GM12891 (cell line): ENCODE measurements at regions not wholly inside any gene's neighbourhood (a gene's known extent, or its start where the extent isn't known, plus 50 kb on each side); places are given as distances from the start of the nearest gene placed in this dataset.

Source experiments
- DNase-seq: peaks from one replicate; pipeline ENCODE4 v3.0.0; 2011; ENCODE audit warnings: low spot score; ENCODE audit not compliant: insufficient read length
- FAIRE-seq: peaks from 2 replicates; lab custom pipeline; 2011; peaks lifted over from hg19 to GRCh38; lab: Jason Lieb, UNC
- PAX5 ChIP-seq: IDR thresholded peaks from 2 replicates; pipeline ENCODE4 v1.6.1; 2011; ENCODE audit warnings: low read length, moderate library complexity, mild to moderate bottlenecking; ENCODE audit not compliant: insufficient read depth, severe bottlenecking
- POLR2A ChIP-seq: IDR thresholded peaks from 2 replicates; pipeline ENCODE4 v1.6.1; 2011; ENCODE audit warnings: low read depth, low read length, control low read depth
- POLR2AphosphoS5 ChIP-seq: IDR thresholded peaks from 2 replicates; pipeline ENCODE4 v1.6.1; 2011; ENCODE audit warnings: low read depth, low read length, control low read depth
- POU2F2 ChIP-seq: IDR thresholded peaks from 2 replicates; pipeline ENCODE4 v1.6.1; 2011; ENCODE audit warnings: low read depth, mild to moderate bottlenecking, control low read depth, low read length, moderate library complexity
- SPI1 ChIP-seq: IDR thresholded peaks from 2 replicates; pipeline ENCODE4 v1.6.1; 2011; ENCODE audit warnings: low read depth, low read length, control low read depth
- TAF1 ChIP-seq: IDR thresholded peaks from 2 replicates; pipeline ENCODE4 v1.6.1; 2011; ENCODE audit warnings: low read depth, low read length, control low read depth

DNA sequence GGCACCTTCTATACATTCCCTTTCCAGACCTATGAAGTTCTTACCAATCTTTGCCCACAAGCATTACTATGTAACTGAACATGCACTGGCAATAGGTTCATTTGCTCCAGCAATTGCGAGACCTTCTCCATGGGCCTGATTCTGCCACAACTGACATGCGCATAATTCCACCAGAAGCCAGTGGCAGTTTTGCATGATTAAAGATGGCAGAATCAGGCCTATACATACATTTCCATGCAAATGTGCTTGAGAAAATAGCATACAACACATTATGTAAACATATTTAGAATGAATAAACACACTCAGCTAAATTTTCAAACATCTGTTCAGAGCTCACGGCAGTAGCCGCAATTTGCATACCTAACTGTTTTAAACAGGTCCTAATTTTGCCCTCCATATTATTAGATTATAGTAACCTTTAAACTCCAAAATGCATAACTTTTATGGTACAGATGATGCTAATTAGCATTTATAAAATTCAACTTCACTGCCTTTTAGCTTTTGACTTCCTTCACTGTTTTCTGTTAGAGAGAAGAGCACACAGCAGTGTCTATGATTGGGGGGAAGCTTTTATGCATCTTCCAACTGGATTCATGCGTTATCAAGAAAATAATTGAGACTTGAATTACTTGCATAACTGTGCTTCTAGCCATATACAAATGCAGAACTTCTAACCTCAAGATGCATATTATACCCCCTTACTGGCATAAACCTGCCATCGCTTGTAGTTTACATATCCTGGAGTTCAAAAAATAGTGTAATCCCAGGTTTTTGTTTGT lies 155.3 kb upstream of the CDH19 start:
- no peak for TF ChIP-seq POLR2AphosphoS5
- TF ChIP-seq PAX5, result no peak
- TF ChIP-seq TAF1, result no peak
- no peak for TF ChIP-seq SPI1
- TF ChIP-seq POU2F2, result no peak
- TF ChIP-seq POLR2A, result no peak

GRCh38 chr18:66757946-66758345 lies 154.1 kb upstream of the CDH19 start:
- TF ChIP-seq SPI1, result no peak
- no peak for TF ChIP-seq TAF1
- TF ChIP-seq PAX5, result no peak
- TF ChIP-seq POLR2A, result no peak
- no peak for TF ChIP-seq POU2F2
- no peak for TF ChIP-seq POLR2AphosphoS5
- FAIRE-seq (no peak), DNase-seq (no peak)

More for the DNA sequence above, 155.3 kb upstream of the CDH19 start:
- DNase-seq, result no peak
- no peak for FAIRE-seq

DNA sequence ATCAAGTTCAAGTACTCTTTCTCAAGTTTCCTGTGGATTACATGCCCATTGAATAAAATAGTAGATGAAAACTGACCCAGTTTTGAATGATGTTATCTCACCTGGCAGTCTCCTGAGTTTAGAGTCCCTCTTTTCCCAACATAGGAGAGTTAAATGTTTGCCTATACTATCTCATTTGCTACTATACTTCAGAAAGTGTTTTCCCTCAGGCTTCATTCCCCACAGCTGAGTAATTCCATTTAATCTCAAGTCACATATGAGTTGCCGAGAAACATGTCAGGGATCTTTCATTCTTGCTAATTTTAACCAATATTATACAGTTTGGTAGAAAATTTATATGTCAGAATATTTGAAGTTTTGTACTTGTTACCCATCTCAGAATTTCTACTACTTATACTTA lies 150.4 kb upstream of the CDH19 start:
- FAIRE-seq, result no peak
- no peak for DNase-seq
- no peak for TF ChIP-seq PAX5
- no peak for TF ChIP-seq TAF1
- TF ChIP-seq POLR2A, result no peak
- TF ChIP-seq SPI1, result no peak
- TF ChIP-seq POLR2AphosphoS5, result no peak
- TF ChIP-seq POU2F2, result no peak

GRCh38 chr18:66752733-66753132 lies 148.8 kb upstream of the CDH19 start:
- FAIRE-seq (no peak), DNase-seq (no peak)
- TF ChIP-seq POLR2A (no peak), TAF1 (no peak)

DNA sequence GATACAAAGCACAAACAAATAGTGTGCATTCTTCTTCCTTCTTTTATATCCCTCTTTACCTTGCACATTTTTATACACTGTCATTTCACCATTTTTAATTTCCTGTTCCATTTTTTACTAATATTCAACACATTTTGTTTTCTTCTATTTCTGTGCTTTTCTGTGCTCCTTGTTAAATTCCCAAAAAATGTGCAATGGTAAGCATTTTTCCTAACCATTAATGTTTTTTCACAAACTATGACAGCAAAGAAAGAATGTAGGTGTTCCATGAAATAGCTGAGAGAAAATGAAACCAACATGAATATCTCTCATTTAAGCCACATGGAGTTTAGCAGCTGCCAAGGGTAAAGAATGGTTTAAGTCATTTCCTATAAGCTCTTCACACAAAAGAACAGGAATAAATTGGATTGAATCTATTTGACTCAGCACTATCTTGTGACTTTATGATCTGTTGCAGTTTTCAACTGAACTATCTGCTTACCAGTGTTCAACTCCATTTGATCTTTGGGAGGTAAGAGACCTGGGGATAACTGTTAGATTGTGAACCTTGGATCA lies 145.7 kb upstream of the CDH19 start:
- TF ChIP-seq TAF1 (no peak), POLR2AphosphoS5 (no peak), PAX5 (no peak), POLR2A (no peak), SPI1 (no peak), POU2F2 (no peak)
- DNase-seq, result no peak
- FAIRE-seq, result no peak

DNA sequence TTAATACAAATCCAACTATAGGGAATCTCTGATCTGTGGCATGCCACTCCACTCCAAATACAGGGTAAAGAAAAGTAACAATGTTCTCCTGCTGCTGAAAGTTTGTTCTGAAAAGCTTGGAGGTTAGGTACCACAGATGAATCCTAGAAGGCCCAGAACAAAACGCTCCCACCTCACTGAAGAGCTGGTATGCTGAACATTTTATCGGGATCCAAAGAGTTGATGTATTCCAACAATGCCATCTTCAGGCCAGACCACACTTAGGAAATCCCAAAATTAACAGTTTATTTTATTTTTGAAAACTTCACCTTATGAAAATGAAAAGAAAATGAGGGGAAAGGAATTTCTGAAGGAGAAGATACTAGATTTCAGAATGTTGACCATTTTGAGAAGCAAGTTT lies 145.1 kb upstream of the CDH19 start:
- no peak for TF ChIP-seq TAF1
- TF ChIP-seq POLR2AphosphoS5, result no peak
- TF ChIP-seq POLR2A, result no peak
- TF ChIP-seq POU2F2, result no peak
- no peak for TF ChIP-seq SPI1
- TF ChIP-seq PAX5, result no peak
- FAIRE-seq (no peak), DNase-seq (no peak)

- FAIRE-seq (no peak), DNase-seq (no peak)
- TF ChIP-seq POLR2AphosphoS5, result no peak
- TF ChIP-seq PAX5, result no peak
- TF ChIP-seq SPI1, result no peak
- no peak for TF ChIP-seq POU2F2
- TF ChIP-seq POLR2A, result no peak
- TF ChIP-seq TAF1, result no peak
Observed at GRCh38 chr18:66742832-66743231, 138.9 kb upstream of the CDH19 start.

GRCh38 chr18:66735933-66736332 lies 132.0 kb upstream of the CDH19 start:
- no peak for DNase-seq
- no peak for FAIRE-seq
- no peak for TF ChIP-seq POLR2AphosphoS5
- TF ChIP-seq SPI1, result no peak
- TF ChIP-seq POLR2A, result no peak
- TF ChIP-seq TAF1, result no peak
- TF ChIP-seq PAX5, result no peak

- TF ChIP-seq POU2F2 (no peak), POLR2AphosphoS5 (no peak), TAF1 (no peak), POLR2A (no peak), SPI1 (no peak), PAX5 (no peak)
- FAIRE-seq, result no peak
- DNase-seq, result no peak
Observed at GRCh38 chr18:66734451-66734850, 130.6 kb upstream of the CDH19 start.

GRCh38 chr18:66731890-66732289 lies 128.0 kb upstream of the CDH19 start:
- DNase-seq (no peak), FAIRE-seq (no peak)
- TF ChIP-seq POLR2A, result no peak
- no peak for TF ChIP-seq SPI1
- no peak for TF ChIP-seq TAF1
- no peak for TF ChIP-seq POLR2AphosphoS5
- no peak for TF ChIP-seq POU2F2
- no peak for TF ChIP-seq PAX5
